Ishikawa (cell line): ENCODE measurements at regions not wholly inside any gene's neighbourhood (a gene's known extent, or its start where the extent isn't known, plus 50 kb on each side); places are given as distances from the start of the nearest gene placed in this dataset.

Source experiments
- CEBPB ChIP-seq: IDR thresholded peaks from 2 replicates; pipeline ENCODE4 v1.6.1; 2012
- CREB1 ChIP-seq: IDR thresholded peaks from 2 replicates; pipeline ENCODE4 v1.6.1; 2012; ENCODE audit warnings: low read depth
- EGR1 ChIP-seq: IDR thresholded peaks from 2 replicates; pipeline ENCODE4 v1.6.1; 2012
- EP300 ChIP-seq: IDR thresholded peaks from 2 replicates; pipeline ENCODE4 v1.6.1; 2012; ENCODE audit warnings: borderline replicate concordance
- FOXM1 ChIP-seq: IDR thresholded peaks from 2 replicates; pipeline ENCODE4 v1.6.1; 2012; ENCODE audit warnings: low read depth, borderline replicate concordance
- MAX ChIP-seq: IDR thresholded peaks from 2 replicates; pipeline ENCODE4 v1.6.1; 2012
- NFIC ChIP-seq: IDR thresholded peaks from 2 replicates; pipeline ENCODE4 v1.6.1; 2012
- RAD21 ChIP-seq: IDR thresholded peaks from 2 replicates; pipeline ENCODE4 v1.6.1; 2012; ENCODE audit warnings: low read depth
- REST ChIP-seq: IDR thresholded peaks from 2 replicates; pipeline ENCODE4 v1.6.1; 2012; ENCODE audit warnings: low read depth, mild to moderate bottlenecking
- TAF1 ChIP-seq: IDR thresholded peaks from 2 replicates; pipeline ENCODE4 v1.6.1; 2012; ENCODE audit warnings: low read depth, mild to moderate bottlenecking
- TCF12 ChIP-seq: IDR thresholded peaks from 2 replicates; pipeline ENCODE4 v1.6.1; 2012; ENCODE audit warnings: low read depth
- TEAD4 ChIP-seq: IDR thresholded peaks from 2 replicates; pipeline ENCODE4 v1.6.1; 2012
- USF1 ChIP-seq: IDR thresholded peaks from 2 replicates; pipeline ENCODE4 v1.6.1; 2012
- YY1 ChIP-seq: IDR thresholded peaks from 2 replicates; pipeline ENCODE4 v1.6.1; 2012; ENCODE audit warnings: low read depth
- ZBTB7A ChIP-seq: IDR thresholded peaks from 2 replicates; pipeline ENCODE4 v1.6.1; 2012; ENCODE audit warnings: low read depth

- TF ChIP-seq NFIC = no peak
- no peak for TF ChIP-seq ZBTB7A
- TF ChIP-seq YY1 = no peak
- no peak for TF ChIP-seq TAF1
- TF ChIP-seq MAX = no peak
- TF ChIP-seq REST = no peak
- no peak for TF ChIP-seq TEAD4
- TF ChIP-seq FOXM1 = no peak
- TF ChIP-seq RAD21 = no peak
- no peak for TF ChIP-seq USF1
Measured at GRCh38 chr4:149995134-149995756, 83.0 kb upstream of the DCLK2 start.

- TF ChIP-seq TEAD4 = 0 out of 2 replicates have a peak, but pooled peaks have one; percentile 27
- TF ChIP-seq NFIC = peak; percentile 41; the same call in 1 of the 2 replicates
- TF ChIP-seq ZBTB7A = no peak
Measured at GRCh38 chr4:149997881-149998421, 80.3 kb upstream of the DCLK2 start.

- TF ChIP-seq CREB1 (no peak), NFIC (peak; percentile 27; the same call in 1 of the 2 replicates), RAD21 (peak; percentile 95)
Measured at GRCh38 chr4:149999485-150000074, 78.7 kb upstream of the DCLK2 start.

- TF ChIP-seq YY1 (no peak), TAF1 (no peak), ZBTB7A (no peak), NFIC (no peak), MAX (no peak), USF1 (no peak), TEAD4 (no peak), TCF12 (no peak), CEBPB (no peak), EGR1 (no peak), REST (no peak)
Measured at GRCh38 chr4:150001815-150002214, 76.4 kb upstream of the DCLK2 start.

- TF ChIP-seq TAF1 (no peak), YY1 (no peak)
Measured at GRCh38 chr4:150002561-150002960, 75.7 kb upstream of the DCLK2 start.

- no peak for TF ChIP-seq CEBPB
- TF ChIP-seq FOXM1 = no peak
- no peak for TF ChIP-seq REST
- no peak for TF ChIP-seq CREB1
- no peak for TF ChIP-seq EP300
- no peak for TF ChIP-seq ZBTB7A
- no peak for TF ChIP-seq USF1
- TF ChIP-seq TCF12 = no peak
- no peak for TF ChIP-seq TAF1
- no peak for TF ChIP-seq EGR1
- no peak for TF ChIP-seq TEAD4
Measured at GRCh38 chr4:150004481-150004880, 73.8 kb upstream of the DCLK2 start.
